ENCODE measurements at regions not wholly inside any gene's neighbourhood (a gene's known extent, or its start where the extent isn't known, plus 50 kb on each side); places are given as distances from the start of the nearest gene placed in this dataset.
"Not testable (repeated sequence)": the region's sequence is repeated elsewhere in the genome, so short reads cannot be mapped to it uniquely, and the experiment has no call there.

DNA sequence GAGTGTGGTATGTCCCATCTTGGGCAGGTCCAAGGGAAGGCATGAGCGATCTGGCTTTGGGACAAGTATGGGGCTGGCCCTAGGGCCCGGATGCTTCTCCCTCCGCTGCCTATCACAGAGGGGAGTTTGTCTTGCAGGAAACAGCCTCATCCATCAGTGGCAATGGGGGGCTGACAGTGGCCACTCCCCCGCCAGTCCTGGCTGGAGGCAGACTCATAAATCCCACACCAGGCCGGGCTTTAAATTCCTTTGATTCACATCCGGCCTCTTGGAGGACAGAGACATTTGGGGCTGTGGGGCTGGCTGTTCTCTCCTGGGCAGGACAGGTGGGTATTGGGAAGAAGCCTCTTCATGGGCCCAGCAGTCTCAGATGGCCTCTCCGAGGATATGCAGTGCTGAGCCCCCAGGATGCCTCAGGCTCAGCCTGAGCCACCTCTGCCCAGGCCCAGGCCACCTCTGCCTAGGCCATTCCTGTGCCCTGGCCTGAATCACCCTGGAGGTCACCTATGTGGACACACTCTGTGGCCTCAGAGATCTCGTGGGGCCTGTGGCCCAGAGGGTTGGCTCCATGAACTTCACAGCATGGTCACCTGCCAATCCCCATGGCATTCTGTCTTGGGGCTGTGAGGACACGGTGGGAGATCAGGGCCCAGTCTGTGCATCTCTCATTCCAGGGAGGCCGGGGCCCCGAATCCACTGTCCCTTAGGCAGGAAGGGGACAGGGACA lies 84.2 kb upstream of the GOLGA6L4 start:
- Histone ChIP-seq H3K4me1 (ENCODE audit: insufficient read depth, low read length) (no peaks in the 10 kb centered on the region), H3K36me3 (ENCODE audit: insufficient read depth, low read length) (no peaks in the 10 kb centered on the region), H3K27ac (ENCODE audit: low read depth in 1 of 2, low read length in 2 of 2) (no peak overlapping the region), H3K4me3 (ENCODE audit: low read length) (no peak overlapping the region), H3K27me3 (ENCODE audit: control insufficient read depth in 1 of 2, insufficient read depth in 2 of 2, low read length in 2 of 2) (no peaks in the 10 kb centered on the region), H3K9me3 (ENCODE audit: control insufficient read depth in 1 of 2, insufficient read depth in 1 of 2, low read length in 2 of 2) (no peaks in the 10 kb centered on the region)
- Mint-ChIP-seq H3K27me3 (no peaks in the 10 kb centered on the region), H3K9me3 (no peaks in the 10 kb centered on the region), H3K27ac (no peak overlapping the region), H3K4me3 (no peak overlapping the region), H3K36me3 (ENCODE audit: low read depth) (no peaks in the 10 kb centered on the region), H3K4me1 (ENCODE audit: low read depth) (no peaks in the 10 kb centered on the region)
- no peak for ATAC-seq (ENCODE audit: poor library complexity)
- intact Hi-C loops (cut with DNase I, micrococcal nuclease): no loop called here
- ChIA-PET POLR2A (no interaction called here), CTCF (no interaction called here)
- TF ChIP-seq, protein P1, sequence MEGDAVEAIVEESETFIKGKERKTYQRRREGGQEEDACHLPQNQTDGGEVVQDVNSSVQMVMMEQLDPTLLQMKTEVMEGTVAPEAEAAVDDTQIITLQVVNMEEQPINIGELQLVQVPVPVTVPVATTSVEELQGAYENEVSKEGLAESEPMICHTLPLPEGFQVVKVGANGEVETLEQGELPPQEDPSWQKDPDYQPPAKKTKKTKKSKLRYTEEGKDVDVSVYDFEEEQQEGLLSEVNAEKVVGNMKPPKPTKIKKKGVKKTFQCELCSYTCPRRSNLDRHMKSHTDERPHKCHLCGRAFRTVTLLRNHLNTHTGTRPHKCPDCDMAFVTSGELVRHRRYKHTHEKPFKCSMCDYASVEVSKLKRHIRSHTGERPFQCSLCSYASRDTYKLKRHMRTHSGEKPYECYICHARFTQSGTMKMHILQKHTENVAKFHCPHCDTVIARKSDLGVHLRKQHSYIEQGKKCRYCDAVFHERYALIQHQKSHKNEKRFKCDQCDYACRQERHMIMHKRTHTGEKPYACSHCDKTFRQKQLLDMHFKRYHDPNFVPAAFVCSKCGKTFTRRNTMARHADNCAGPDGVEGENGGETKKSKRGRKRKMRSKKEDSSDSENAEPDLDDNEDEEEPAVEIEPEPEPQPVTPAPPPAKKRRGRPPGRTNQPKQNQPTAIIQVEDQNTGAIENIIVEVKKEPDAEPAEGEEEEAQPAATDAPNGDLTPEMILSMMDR (IDR thresholded peaks at IDR 0.05): no peak
- no peak for DNase-seq

DNA sequence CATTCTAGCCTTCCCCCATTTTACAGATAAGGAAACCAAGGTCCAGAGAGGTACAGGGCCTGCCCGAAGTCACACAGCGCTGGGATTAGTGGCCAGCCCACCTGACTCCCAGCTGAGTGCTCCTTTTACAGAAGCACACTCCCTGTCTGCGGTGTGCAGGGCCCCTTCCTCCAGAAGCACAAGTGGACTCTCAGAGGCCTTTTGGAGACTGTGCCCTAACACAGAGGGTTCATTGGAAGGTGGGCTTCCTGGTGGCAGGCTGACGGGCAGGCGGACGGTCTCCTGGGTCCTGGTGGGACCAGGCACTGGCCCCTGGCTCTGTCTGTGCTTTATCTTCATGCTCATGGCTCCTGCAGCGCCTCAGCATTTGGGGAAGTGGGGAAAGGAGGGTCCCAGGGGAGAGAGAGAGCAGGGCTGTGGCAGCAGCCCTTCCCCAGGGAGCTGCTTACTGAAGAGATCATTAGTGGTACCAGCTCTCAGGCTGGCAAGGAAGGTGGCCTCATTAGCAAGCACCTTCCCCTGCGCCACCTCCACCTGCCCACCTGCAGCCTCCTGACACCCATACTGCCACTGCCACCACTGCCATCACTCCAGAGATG lies 83.1 kb upstream of the GOLGA6L4 start:
- H3K27me3 Mint-ChIP-seq; H3K9me3 Mint-ChIP-seq; H3K4me1 ChIP-seq (ENCODE audit: insufficient read depth, low read length); CTCF ChIA-PET; H3K4me1 Mint-ChIP-seq (ENCODE audit: low read depth); intact Hi-C loops (cut with DNase I, micrococcal nuclease); H3K36me3 ChIP-seq (ENCODE audit: insufficient read depth, low read length); H3K4me3 ChIP-seq (ENCODE audit: low read length); H3K27ac ChIP-seq (ENCODE audit: low read depth in 1 of 2, low read length in 2 of 2); DNase-seq; POLR2A ChIA-PET; H3K4me3 Mint-ChIP-seq; ATAC-seq (ENCODE audit: poor library complexity); H3K36me3 Mint-ChIP-seq (ENCODE audit: low read depth); H3K9me3 ChIP-seq (ENCODE audit: control insufficient read depth in 1 of 2, insufficient read depth in 1 of 2, low read length in 2 of 2); H3K27me3 ChIP-seq (ENCODE audit: control insufficient read depth in 1 of 2, insufficient read depth in 2 of 2, low read length in 2 of 2); H3K27ac Mint-ChIP-seq: not testable (repeated sequence)

DNA sequence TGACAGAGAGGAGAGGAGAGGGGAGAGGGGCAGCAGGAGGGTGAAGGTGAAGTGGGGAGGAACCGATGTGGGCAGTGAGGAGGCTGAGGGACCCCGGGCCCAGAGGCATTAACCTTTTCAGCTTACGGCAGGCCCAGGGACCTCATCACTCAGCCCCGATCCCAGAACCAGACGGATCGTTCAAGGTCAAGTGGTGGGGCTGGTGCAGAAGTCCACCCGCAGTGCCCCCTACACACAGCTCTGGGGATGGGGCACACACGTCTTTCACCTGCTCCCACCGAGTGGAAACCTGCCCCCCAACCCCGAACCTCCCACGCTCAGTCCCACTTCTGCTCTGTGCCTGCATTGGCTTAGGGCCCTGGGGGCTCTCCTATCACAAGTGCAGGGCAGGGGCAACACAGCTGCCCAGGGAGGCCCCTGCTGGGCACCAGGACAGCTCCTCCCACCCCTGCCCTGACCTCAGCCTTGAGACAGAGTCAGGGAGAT lies 81.9 kb upstream of the GOLGA6L4 start:
- POLR2A ChIA-PET; H3K27me3 Mint-ChIP-seq; ATAC-seq (ENCODE audit: poor library complexity); intact Hi-C loops (cut with DNase I, micrococcal nuclease); H3K27ac ChIP-seq (ENCODE audit: low read depth in 1 of 2, low read length in 2 of 2); H3K27ac Mint-ChIP-seq; H3K4me1 Mint-ChIP-seq (ENCODE audit: low read depth); H3K4me1 ChIP-seq (ENCODE audit: insufficient read depth, low read length); H3K27me3 ChIP-seq (ENCODE audit: control insufficient read depth in 1 of 2, insufficient read depth in 2 of 2, low read length in 2 of 2); H3K9me3 ChIP-seq (ENCODE audit: control insufficient read depth in 1 of 2, insufficient read depth in 1 of 2, low read length in 2 of 2); H3K9me3 Mint-ChIP-seq; DNase-seq; H3K36me3 Mint-ChIP-seq (ENCODE audit: low read depth); CTCF ChIA-PET; H3K4me3 ChIP-seq (ENCODE audit: low read length); H3K4me3 Mint-ChIP-seq; H3K36me3 ChIP-seq (ENCODE audit: insufficient read depth, low read length): not testable (repeated sequence)

DNA sequence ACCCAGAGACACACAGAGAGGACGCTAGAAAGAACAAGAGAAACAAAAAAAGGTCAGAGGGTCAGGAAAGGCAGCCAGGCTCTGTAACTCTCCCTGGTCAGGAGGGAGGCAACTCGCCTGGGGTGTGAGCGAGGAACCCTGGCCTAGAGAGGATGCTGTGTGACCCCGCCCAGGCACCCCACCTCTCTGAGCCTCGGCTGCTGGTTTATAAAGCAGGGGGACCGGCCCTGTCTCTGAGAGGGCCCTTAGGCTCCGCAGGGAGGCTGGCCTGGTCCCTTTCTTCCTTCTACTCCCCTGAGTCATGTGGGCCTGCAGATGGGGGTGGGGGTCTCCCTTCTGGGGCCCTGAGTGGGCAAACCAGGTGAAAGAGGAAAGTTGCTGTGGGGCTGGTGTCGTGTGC lies 81.3 kb upstream of the GOLGA6L4 start:
- H3K27ac Mint-ChIP-seq; intact Hi-C loops (cut with DNase I, micrococcal nuclease); DNase-seq; H3K9me3 ChIP-seq (ENCODE audit: control insufficient read depth in 1 of 2, insufficient read depth in 1 of 2, low read length in 2 of 2); ATAC-seq (ENCODE audit: poor library complexity); CTCF ChIA-PET; H3K27ac ChIP-seq (ENCODE audit: low read depth in 1 of 2, low read length in 2 of 2); H3K4me3 ChIP-seq (ENCODE audit: low read length); H3K36me3 Mint-ChIP-seq (ENCODE audit: low read depth); POLR2A ChIA-PET; H3K4me1 Mint-ChIP-seq (ENCODE audit: low read depth); H3K27me3 ChIP-seq (ENCODE audit: control insufficient read depth in 1 of 2, insufficient read depth in 2 of 2, low read length in 2 of 2); H3K4me3 Mint-ChIP-seq; H3K36me3 ChIP-seq (ENCODE audit: insufficient read depth, low read length); H3K27me3 Mint-ChIP-seq; H3K4me1 ChIP-seq (ENCODE audit: insufficient read depth, low read length); H3K9me3 Mint-ChIP-seq: not testable (repeated sequence)

DNA sequence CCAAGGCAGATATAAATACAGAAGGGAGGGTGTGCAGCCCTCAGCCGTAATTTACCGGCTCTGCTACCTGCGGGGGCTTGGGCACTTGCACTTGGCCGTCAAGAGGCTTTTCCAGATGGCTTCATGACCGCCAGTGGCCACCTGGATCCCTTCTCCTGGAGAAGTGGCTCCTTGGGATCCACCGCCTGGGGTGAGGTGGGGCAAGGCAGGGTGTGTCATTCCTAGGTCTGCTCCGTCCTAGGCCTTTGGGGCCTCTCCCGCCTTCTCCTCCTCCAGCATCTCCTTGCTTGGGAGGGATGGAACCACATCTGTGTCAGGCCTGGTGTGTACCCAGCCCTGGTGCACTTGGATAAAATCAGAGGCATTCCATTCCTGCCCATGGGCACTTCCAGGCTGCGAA lies 80.8 kb upstream of the GOLGA6L4 start:
- H3K27ac ChIP-seq (ENCODE audit: low read depth in 1 of 2, low read length in 2 of 2); intact Hi-C loops (cut with DNase I, micrococcal nuclease); H3K4me1 ChIP-seq (ENCODE audit: insufficient read depth, low read length); H3K27me3 Mint-ChIP-seq; H3K4me3 Mint-ChIP-seq; POLR2A ChIA-PET; H3K4me1 Mint-ChIP-seq (ENCODE audit: low read depth); H3K9me3 ChIP-seq (ENCODE audit: control insufficient read depth in 1 of 2, insufficient read depth in 1 of 2, low read length in 2 of 2); H3K9me3 Mint-ChIP-seq; DNase-seq; H3K4me3 ChIP-seq (ENCODE audit: low read length); ATAC-seq (ENCODE audit: poor library complexity); H3K27me3 ChIP-seq (ENCODE audit: control insufficient read depth in 1 of 2, insufficient read depth in 2 of 2, low read length in 2 of 2); H3K36me3 Mint-ChIP-seq (ENCODE audit: low read depth); CTCF ChIA-PET; H3K36me3 ChIP-seq (ENCODE audit: insufficient read depth, low read length); H3K27ac Mint-ChIP-seq: not testable (repeated sequence)

DNA sequence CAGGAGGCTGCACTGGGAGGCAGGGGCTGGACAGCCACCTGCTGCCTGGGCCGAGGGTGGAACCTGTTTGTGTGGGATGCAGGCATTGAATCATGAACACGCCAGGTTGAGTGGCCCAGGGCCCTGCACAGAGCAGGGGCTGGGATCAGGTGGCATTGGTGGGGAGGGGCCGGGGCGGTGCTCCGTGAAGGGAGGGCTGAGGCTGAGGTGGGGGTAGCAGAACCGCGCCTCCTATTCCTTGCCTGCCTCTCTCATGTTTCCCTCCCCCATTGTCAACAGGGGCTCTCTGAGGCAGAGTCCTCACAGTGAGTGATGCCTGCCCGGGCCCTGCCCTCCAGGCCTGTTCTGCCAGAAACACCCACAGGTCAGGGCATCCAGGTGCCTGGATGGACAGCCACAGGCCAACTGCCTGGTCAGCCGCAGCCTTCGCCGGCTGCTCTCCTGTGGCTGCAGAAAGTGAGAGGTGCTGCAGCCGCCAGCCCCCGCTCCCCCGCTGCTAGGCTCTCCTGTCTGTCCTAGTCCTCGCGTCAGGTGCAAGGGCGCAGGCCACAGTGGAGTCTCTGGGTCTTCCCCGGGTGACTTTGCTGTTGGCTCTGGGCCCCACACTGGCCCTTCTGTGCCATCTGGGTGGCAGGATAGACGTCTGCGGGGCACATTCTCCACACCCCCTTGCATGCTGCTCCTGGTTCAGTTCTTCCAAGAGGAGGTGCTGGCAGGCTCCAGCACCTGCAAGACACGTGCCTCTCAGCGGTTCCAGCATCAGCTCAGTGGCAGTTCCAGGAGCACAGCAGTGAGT lies 79.6 kb upstream of the GOLGA6L4 start:
- POLR2A ChIA-PET; H3K36me3 ChIP-seq (ENCODE audit: insufficient read depth, low read length); CTCF ChIA-PET; H3K27me3 ChIP-seq (ENCODE audit: control insufficient read depth in 1 of 2, insufficient read depth in 2 of 2, low read length in 2 of 2); H3K27me3 Mint-ChIP-seq; H3K4me3 Mint-ChIP-seq; intact Hi-C loops (cut with DNase I, micrococcal nuclease); H3K9me3 ChIP-seq (ENCODE audit: control insufficient read depth in 1 of 2, insufficient read depth in 1 of 2, low read length in 2 of 2); H3K4me3 ChIP-seq (ENCODE audit: low read length); H3K4me1 ChIP-seq (ENCODE audit: insufficient read depth, low read length); H3K9me3 Mint-ChIP-seq; DNase-seq; H3K27ac Mint-ChIP-seq; ATAC-seq (ENCODE audit: poor library complexity); H3K27ac ChIP-seq (ENCODE audit: low read depth in 1 of 2, low read length in 2 of 2); H3K4me1 Mint-ChIP-seq (ENCODE audit: low read depth); H3K36me3 Mint-ChIP-seq (ENCODE audit: low read depth): not testable (repeated sequence)
